AG04449 (cell line): ENCODE measurements at regions not wholly inside any gene's neighbourhood (a gene's known extent, or its start where the extent isn't known, plus 50 kb on each side); places are given as distances from the start of the nearest gene placed in this dataset.

Experiments
- CTCF ChIA-PET: fragments of 350-600 bp; formaldehyde crosslinking; extraction: SDS; loops from one replicate; lab custom pipeline; 2021; ENCODE audit warnings: antibody characterized with exemption; lab: Yijun Ruan, JAX
- POLR2A ChIA-PET: fragments of 400-600, 350-600 bp; formaldehyde crosslinking; extraction: SDS; loops from one replicate; lab custom pipeline; 2020; ENCODE audit warnings: antibody characterized with exemption, inconsistent platforms; lab: Yijun Ruan, JAX
- DNase-seq: peaks from one replicate; pipeline ENCODE4 v3.0.0-alpha.2; 2010; ENCODE audit warnings: low read depth, low spot score
- H3K4me3 ChIP-seq: 2 replicates; pipeline ENCODE4 v1.5.1; 2011; ENCODE audit warnings: low read depth, mild to moderate bottlenecking, control low read depth, low read length
- TF ChIP-seq, protein P1 (sequence below): IDR thresholded peaks from one replicate; pipeline ENCODE4 v1.5.1; 2011; ENCODE audit warnings: mild to moderate bottlenecking, moderate library complexity, low read length, control low read depth, inconsistent platforms; ENCODE audit not compliant: insufficient read depth; ENCODE audit errors: missing control alignments

DNA sequence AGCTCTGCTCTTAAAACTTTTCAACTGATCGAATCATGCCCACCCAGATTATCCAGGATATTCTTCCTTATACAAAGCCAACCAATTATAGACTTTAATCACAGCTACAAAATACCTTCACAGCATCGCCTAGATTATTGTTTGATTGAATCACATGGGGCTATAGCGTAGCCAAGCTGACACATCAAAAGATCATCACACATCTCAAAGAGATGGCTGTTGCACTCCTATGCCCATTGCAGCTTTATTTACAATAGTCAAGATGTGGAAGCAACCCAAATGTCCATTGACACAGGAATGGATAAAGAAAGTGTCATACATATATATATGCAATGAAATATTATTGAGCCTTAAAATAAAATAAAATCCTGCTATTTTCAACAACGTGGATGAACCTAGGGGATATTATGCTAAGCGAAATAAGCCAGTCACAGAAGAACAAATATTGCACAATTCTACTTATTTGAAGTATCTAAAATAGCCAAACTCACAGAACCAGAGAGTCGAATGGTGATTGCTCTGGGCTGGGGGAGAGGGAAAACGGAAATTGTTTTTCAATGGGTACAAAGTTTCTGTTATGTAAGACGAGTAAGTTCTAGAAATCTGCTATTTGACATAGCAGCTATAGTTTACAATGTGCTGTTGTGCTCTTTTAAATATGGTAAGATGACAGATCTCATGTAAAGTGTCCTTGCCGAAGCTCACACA is 60.9 kb upstream of the ERCC4 start:
- ChIA-PET CTCF (no interaction called here), POLR2A (no interaction called here)
- DNase-seq, result no peak
- no peak overlapping the region for H3K4me3 ChIP-seq
- TF ChIP-seq, protein P1, sequence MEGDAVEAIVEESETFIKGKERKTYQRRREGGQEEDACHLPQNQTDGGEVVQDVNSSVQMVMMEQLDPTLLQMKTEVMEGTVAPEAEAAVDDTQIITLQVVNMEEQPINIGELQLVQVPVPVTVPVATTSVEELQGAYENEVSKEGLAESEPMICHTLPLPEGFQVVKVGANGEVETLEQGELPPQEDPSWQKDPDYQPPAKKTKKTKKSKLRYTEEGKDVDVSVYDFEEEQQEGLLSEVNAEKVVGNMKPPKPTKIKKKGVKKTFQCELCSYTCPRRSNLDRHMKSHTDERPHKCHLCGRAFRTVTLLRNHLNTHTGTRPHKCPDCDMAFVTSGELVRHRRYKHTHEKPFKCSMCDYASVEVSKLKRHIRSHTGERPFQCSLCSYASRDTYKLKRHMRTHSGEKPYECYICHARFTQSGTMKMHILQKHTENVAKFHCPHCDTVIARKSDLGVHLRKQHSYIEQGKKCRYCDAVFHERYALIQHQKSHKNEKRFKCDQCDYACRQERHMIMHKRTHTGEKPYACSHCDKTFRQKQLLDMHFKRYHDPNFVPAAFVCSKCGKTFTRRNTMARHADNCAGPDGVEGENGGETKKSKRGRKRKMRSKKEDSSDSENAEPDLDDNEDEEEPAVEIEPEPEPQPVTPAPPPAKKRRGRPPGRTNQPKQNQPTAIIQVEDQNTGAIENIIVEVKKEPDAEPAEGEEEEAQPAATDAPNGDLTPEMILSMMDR, result no peak

- CTCF ChIA-PET, result interaction anchor here (1.0 to 3.7 kb wide), 3 partner anchors 9 to 55 kb away, joined by 3 to 37 read pairs (median 3); partner anchors contain the start of gene ERCC4
- no peak overlapping the region for H3K4me3 ChIP-seq
- TF ChIP-seq, protein P1, result no peak
- DNase-seq, result no peak
- POLR2A ChIA-PET, result no interaction called here
Measured at GRCh38 chr16:13863075-13863765, 56.7 kb upstream of the ERCC4 start.

GRCh38 chr16:13864689-13865088 is 55.3 kb upstream of the ERCC4 start:
- POLR2A ChIA-PET, result no interaction called here
- DNase-seq, result no peak
- no peak overlapping the region for H3K4me3 ChIP-seq

DNA sequence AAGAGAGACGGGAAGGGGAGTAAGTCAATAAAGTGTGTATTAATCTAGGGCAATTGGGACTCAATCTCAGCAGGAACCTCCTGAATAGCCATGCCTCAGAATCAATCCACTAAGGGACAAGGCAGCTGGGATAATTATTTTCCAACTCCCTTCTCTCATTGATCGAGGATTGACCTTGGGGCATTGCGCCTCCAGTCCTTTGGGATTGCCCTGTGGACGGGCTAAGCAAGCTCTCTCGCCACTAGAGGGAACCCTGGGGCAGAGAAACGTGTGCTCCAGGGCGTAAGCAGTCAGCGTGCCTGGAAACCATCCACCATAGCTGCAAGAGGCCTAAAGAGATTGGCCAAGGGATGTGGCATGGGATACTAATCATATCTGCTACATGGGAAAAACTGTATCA is 53.9 kb upstream of the ERCC4 start:
- POLR2A ChIA-PET, result no interaction called here
- CTCF ChIA-PET, result interaction anchor here (1.0 to 3.7 kb wide), 5 partner anchors 8 to 57 kb away, joined by 3 to 37 read pairs (median 4); partner anchors contain the start of gene ERCC4
- H3K4me3 ChIP-seq, result no peak overlapping the region
- TF ChIP-seq, protein P1, result peak; percentile 80
- peak; percentile 12 for DNase-seq

More at GRCh38 chr16:13864689-13865088, 55.3 kb upstream of the ERCC4 start:
- TF ChIP-seq, protein P1, result no peak
- CTCF ChIA-PET, result interaction anchor here (0.9 to 3.7 kb wide), 4 partner anchors 10 to 54 kb away, joined by 3 to 37 read pairs (median 10); partner anchors contain the start of gene ERCC4
